ENCODE measurements at regions not wholly inside any gene's neighbourhood (a gene's known extent, or its start where the extent isn't known, plus 50 kb on each side); places are given as distances from the start of the nearest gene placed in this dataset.

DNA sequence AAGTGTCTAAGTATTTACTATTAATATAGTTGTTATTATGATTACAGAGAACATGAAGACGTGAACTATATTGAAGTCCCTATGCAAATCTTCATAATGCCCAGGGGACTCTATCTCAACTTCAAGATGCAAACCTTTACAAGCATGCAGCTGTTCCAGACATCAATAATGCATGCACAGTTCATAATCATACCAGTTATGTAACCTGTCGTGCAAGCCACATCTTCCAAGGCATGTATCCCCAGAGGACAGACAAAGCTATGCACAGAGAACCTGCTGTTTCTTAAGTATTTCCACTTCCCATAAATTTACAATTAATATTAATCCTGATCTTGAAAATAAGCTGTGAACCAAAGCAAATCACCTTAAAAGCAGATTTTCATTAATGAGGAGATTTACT, 534.1 kb downstream of the TUSC7 start:
- Histone ChIP-seq H3K36me3 (ENCODE audit: control insufficient read depth, insufficient read depth, low read length) (no peaks in the 10 kb centered on the region), H3K4me3 (ENCODE audit: low read depth, low read length) (no peak overlapping the region), H3K4me1 (no peaks in the 10 kb centered on the region), H3K27me3 (replicated peaks; ENCODE audit: control insufficient read depth, insufficient read depth, low read length) (no peaks in the 10 kb centered on the region; the same call in 1 of the 2 replicates), H3K9me3 (no peaks in the 10 kb centered on the region)
- Mint-ChIP-seq H3K27ac (ENCODE audit: unreplicated experiment) (no peak overlapping the region), H3K36me3 (ENCODE audit: insufficient read depth, unreplicated experiment) (no peaks in the 10 kb centered on the region), H3K4me1 (ENCODE audit: low read depth, unreplicated experiment) (peaks cover 7% of the 10 kb centered on the region), H3K4me3 (ENCODE audit: unreplicated experiment) (no peak overlapping the region), H3K27me3 (ENCODE audit: insufficient read depth, unreplicated experiment) (no peaks in the 10 kb centered on the region), H3K9me3 (ENCODE audit: unreplicated experiment) (no peaks in the 10 kb centered on the region)
- ChIA-PET POLR2A (no interaction called here), CTCF (no interaction called here)
- DNase-seq = no peak
- no TSS peak for BruUV-seq (replicated peaks)
- TF ChIP-seq CTCF (IDR thresholded peaks at IDR 0.05; ENCODE audit: insufficient read depth in 1 of 2, low read depth in 1 of 2, low read length in 1 of 2, severe bottlenecking in 1 of 2, unreplicated experiment in 1 of 2) = no peak
- intact Hi-C loops (cut with micrococcal nuclease; ENCODE audit: unreplicated experiment) = no loop called here

DNA sequence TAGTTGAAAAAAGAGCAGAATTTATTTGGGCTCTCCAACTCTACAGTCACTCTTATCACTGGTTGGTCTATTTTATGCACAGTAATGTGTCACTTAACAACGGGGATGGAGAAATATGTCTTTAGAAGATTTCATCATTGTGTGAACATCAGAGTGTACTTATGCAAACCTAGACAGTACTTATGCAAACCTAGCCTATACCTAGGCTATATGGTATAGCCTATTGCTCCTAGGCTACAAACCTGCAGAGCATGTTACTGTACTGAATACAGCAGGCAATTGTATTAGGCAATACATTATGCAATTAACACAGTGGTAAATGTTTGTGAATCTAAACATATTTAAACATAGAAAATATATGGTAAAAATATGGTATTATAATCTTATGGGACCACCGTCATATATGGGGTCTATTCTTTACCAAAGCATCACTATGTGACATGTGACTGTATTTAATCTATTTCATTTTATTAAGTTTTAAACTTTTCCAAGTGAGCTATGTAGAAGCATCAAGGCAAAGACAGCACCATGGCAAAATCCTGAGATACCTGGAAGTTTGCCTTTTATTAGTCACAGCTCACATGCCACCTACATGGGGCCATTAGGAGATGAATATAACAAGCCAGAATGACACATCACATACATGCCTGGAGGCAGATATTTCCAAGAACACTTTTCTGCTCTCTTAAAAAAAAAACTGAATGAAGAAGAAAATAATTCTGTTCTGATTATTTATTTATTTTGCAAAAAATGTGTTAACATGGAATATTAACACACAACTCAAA, 537.4 kb downstream of the TUSC7 start:
- no peak overlapping the region for H3K4me3 Mint-ChIP-seq (ENCODE audit: unreplicated experiment)
- no peaks in the 10 kb centered on the region for H3K36me3 ChIP-seq (ENCODE audit: control insufficient read depth, insufficient read depth, low read length)
- H3K4me3 ChIP-seq (ENCODE audit: low read depth, low read length) = no peak overlapping the region
- no peak overlapping the region for H3K27ac Mint-ChIP-seq (ENCODE audit: unreplicated experiment)
- TF ChIP-seq CTCF (IDR thresholded peaks at IDR 0.05; ENCODE audit: insufficient read depth in 1 of 2, low read depth in 1 of 2, low read length in 1 of 2, severe bottlenecking in 1 of 2, unreplicated experiment in 1 of 2) = no peak
- no peaks in the 10 kb centered on the region for H3K9me3 Mint-ChIP-seq (ENCODE audit: unreplicated experiment)
- no peaks in the 10 kb centered on the region for H3K27me3 ChIP-seq (replicated peaks; ENCODE audit: control insufficient read depth, insufficient read depth, low read length)
- no peaks in the 10 kb centered on the region for H3K4me1 ChIP-seq
- DNase-seq = no peak
- BruUV-seq (replicated peaks) = no TSS peak
- no peaks in the 10 kb centered on the region for H3K36me3 Mint-ChIP-seq (ENCODE audit: insufficient read depth, unreplicated experiment)
- H3K27me3 Mint-ChIP-seq (ENCODE audit: insufficient read depth, unreplicated experiment) = no peaks in the 10 kb centered on the region
- POLR2A ChIA-PET = no interaction called here
- H3K9me3 ChIP-seq = no peaks in the 10 kb centered on the region
- H3K4me1 Mint-ChIP-seq (ENCODE audit: low read depth, unreplicated experiment) = peaks cover 7% of the 10 kb centered on the region
- intact Hi-C loops (cut with micrococcal nuclease; ENCODE audit: unreplicated experiment) = no loop called here
- CTCF ChIA-PET = no interaction called here

- H3K4me3 Mint-ChIP-seq (ENCODE audit: unreplicated experiment) = no peak overlapping the region
- BruUV-seq (replicated peaks) = no TSS peak
- no peaks in the 10 kb centered on the region for H3K4me1 ChIP-seq
- H3K4me3 ChIP-seq (ENCODE audit: low read depth, low read length) = no peak overlapping the region
- H3K4me1 Mint-ChIP-seq (ENCODE audit: low read depth, unreplicated experiment) = peaks cover 7% of the 10 kb centered on the region
- H3K36me3 ChIP-seq (ENCODE audit: control insufficient read depth, insufficient read depth, low read length) = no peaks in the 10 kb centered on the region
- no peaks in the 10 kb centered on the region for H3K27me3 ChIP-seq (replicated peaks; ENCODE audit: control insufficient read depth, insufficient read depth, low read length)
- no peaks in the 10 kb centered on the region for H3K36me3 Mint-ChIP-seq (ENCODE audit: insufficient read depth, unreplicated experiment)
- ChIA-PET CTCF (no interaction called here), POLR2A (no interaction called here)
- no peaks in the 10 kb centered on the region for H3K9me3 ChIP-seq
- no peak overlapping the region for H3K27ac Mint-ChIP-seq (ENCODE audit: unreplicated experiment)
- intact Hi-C loops (cut with micrococcal nuclease; ENCODE audit: unreplicated experiment) = no loop called here
- no peak for DNase-seq
- no peaks in the 10 kb centered on the region for H3K27me3 Mint-ChIP-seq (ENCODE audit: insufficient read depth, unreplicated experiment)
- no peak for TF ChIP-seq CTCF (IDR thresholded peaks at IDR 0.05; ENCODE audit: insufficient read depth in 1 of 2, low read depth in 1 of 2, low read length in 1 of 2, severe bottlenecking in 1 of 2, unreplicated experiment in 1 of 2)
- no peaks in the 10 kb centered on the region for H3K9me3 Mint-ChIP-seq (ENCODE audit: unreplicated experiment)
These were observed 538.6 kb downstream of the TUSC7 start for GRCh38 chr3:117248153-117248552.
